ENCODE measurements at regions not wholly inside any gene's neighbourhood (a gene's known extent, or its start where the extent isn't known, plus 50 kb on each side); places are given as distances from the start of the nearest gene placed in this dataset.

DNA sequence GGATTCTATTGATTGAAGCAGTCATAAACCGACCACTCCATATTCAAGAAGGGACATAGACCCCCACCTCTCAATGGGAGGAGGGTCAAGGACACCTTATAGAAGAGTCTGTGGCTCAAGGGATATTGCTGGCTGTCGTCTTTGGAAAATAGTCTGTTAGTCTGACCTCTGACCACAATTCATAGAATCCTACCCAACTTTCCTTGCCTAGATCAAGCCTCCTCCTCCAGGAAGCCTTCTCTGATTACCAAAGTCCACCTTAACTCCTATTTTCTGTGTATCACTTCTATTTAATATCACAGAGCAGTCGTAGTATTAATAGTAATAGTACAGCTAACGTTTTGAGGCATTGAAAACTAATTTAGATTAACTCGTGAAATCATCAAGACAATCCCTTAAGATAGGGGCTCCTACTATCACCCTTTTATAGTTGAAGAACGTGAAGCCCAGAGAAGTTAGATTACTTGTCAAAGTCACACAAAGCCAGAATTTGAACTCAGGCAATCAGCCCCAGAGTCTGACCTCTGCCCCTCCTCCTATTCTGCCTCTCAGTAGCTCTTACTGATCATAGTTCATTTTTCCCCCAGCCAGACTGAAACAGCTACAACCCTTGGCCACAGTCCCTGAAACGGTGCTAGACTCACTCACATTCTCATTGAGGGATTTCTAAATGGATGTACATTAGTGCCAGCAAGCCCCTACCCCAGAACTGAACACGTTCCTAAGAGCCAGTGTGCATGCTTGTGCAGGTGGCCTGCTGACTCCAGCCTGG lies 636.6 kb downstream of the MID1IP1 start:
- Histone ChIP-seq H3K27me3 (ENCODE audit: low read depth) (no peaks in the 10 kb centered on the region), H3K4me1 (no peaks in the 10 kb centered on the region), H3K9me3 (no peaks in the 10 kb centered on the region), H3K4me3 (no peak overlapping the region), H3K27ac (no peak overlapping the region), H3K36me3 (no peaks in the 10 kb centered on the region)
- ATAC-seq (no peak), DNase-seq (no peak)
- no peak for TF ChIP-seq CTCF (IDR thresholded peaks at IDR 0.05)
- intact Hi-C loops (cut with DNase I) = no loop called here

DNA sequence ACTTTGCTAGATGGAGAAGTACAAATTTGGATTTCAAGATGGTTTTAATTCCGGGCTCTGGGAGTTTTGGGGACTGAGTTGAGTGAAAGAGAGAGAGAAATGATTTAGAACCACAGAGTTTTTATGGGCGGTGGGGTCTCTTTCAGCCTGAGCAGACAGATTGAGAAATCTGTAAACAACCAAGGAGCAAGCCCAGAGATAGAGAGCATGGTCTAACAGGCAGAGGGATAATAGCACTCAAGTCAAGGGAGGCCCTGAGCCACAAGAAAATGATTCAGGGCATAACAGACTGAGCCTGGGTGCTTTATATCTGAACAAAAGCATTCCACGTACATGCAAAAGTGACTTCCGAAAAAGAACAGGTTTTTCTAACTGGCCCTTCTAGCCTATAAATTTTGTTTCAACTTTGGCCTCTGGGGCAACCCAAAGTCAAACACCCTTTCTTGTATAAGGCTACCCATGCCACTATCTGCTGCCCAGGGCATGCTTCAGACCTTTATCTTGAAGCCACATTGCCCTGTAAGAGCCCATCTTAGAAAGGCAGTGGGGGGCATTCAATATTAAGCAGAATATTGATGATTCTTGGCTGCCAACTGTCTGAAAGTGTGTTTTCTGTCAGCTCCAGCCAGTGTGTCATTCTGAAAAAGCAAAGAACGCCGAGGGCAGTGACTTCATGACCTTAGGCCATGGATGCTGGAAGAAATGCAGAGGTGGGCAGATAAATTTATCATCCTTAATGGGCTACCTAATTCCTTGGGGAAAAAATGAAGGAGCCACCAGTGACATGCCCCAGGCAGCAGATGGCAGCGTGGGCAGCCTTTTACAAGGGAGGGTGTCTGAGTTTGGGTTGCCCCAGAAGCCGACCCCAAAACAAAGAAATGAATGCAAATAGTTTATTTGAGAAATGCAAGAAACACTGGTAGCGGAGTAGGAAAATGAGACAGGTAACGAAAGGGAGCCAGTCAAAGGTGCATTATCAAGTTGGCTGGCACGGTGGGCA lies 637.6 kb downstream of the MID1IP1 start:
- H3K9me3 ChIP-seq = no peaks in the 10 kb centered on the region
- no peak for TF ChIP-seq CTCF (IDR thresholded peaks at IDR 0.05)
- DNase-seq = no peak
- no peak overlapping the region for H3K4me3 ChIP-seq
- H3K4me1 ChIP-seq = no peaks in the 10 kb centered on the region
- H3K27me3 ChIP-seq (ENCODE audit: low read depth) = no peaks in the 10 kb centered on the region
- H3K27ac ChIP-seq = no peak overlapping the region
- H3K36me3 ChIP-seq = no peaks in the 10 kb centered on the region
- ATAC-seq = no peak
- intact Hi-C loops (cut with DNase I) = no loop called here

DNA sequence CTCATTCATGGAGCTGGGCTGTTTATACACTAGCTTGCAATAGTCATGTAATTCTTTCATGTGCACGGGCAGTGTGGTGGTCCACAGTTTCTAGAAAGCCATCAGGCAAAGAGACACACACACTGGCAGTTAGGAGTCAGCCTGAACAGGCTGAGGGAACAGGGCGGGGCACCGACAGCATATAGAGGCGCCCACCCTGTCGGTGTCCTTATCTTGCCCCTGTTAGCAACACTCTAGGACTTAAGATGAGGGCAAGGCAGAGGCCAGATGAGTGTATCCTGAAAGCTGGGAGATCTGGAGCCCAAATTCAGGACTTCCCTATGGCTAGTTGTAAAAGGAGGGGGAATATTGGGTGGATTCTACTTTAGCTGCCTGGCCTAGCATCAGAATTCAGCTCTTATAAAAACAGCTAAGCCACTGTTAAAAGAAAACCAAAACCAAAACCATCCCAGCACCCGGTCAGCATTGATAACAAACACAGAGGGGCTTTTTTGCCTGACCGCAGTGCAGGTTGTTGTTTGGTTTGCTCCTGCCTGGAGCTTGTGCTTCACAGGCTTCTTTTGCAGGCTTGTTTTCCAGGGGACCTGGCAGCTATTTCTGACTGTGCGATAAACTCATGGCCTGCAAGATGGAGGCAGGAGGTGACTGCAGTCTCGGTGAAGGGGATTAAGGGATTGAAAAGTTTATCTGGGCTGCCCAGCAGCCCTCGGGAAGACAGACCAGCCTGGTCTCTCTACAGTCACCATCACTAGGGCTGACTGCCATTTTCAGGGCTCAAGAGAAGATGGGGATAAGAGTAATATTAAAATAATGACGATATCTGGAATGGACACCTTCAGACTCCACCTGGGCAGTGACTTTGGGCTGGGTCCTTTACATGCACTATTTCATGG lies 638.9 kb downstream of the MID1IP1 start:
- TF ChIP-seq CTCF (IDR thresholded peaks at IDR 0.05) = no peak
- Histone ChIP-seq H3K4me3 (no peak overlapping the region), H3K9me3 (no peaks in the 10 kb centered on the region), H3K27me3 (ENCODE audit: low read depth) (no peaks in the 10 kb centered on the region), H3K4me1 (no peaks in the 10 kb centered on the region), H3K27ac (no peak overlapping the region), H3K36me3 (no peaks in the 10 kb centered on the region)
- ATAC-seq = no peak
- no peak for DNase-seq
- intact Hi-C loops (cut with DNase I) = no loop called here

- ATAC-seq = no peak
- TF ChIP-seq CTCF (IDR thresholded peaks at IDR 0.05) = no peak
- H3K36me3 ChIP-seq = no peaks in the 10 kb centered on the region
- no peak overlapping the region for H3K27ac ChIP-seq
- no peaks in the 10 kb centered on the region for H3K4me1 ChIP-seq
- no peaks in the 10 kb centered on the region for H3K9me3 ChIP-seq
- DNase-seq = no peak
- H3K4me3 ChIP-seq = no peak overlapping the region
- intact Hi-C loops (cut with DNase I) = no loop called here
- H3K27me3 ChIP-seq (ENCODE audit: low read depth) = no peaks in the 10 kb centered on the region
These were observed 639.6 kb downstream of the MID1IP1 start for GRCh38 chrX:39440799-39441284.

- TF ChIP-seq CTCF (IDR thresholded peaks at IDR 0.05) = no peak
- no peaks in the 10 kb centered on the region for H3K9me3 ChIP-seq
- no peak overlapping the region for H3K27ac ChIP-seq
- intact Hi-C loops (cut with DNase I) = no loop called here
- no peak overlapping the region for H3K4me3 ChIP-seq
- ATAC-seq = no peak
- no peaks in the 10 kb centered on the region for H3K4me1 ChIP-seq
- no peak for DNase-seq
- no peaks in the 10 kb centered on the region for H3K27me3 ChIP-seq (ENCODE audit: low read depth)
- no peaks in the 10 kb centered on the region for H3K36me3 ChIP-seq
These were observed 641.1 kb downstream of the MID1IP1 start for GRCh38 chrX:39442332-39442731.

Measured in lower lobe of right lung (tissue), 2 donors.